ENCODE measurements at regions not wholly inside any gene's neighbourhood (a gene's known extent, or its start where the extent isn't known, plus 50 kb on each side); places are given as distances from the start of the nearest gene placed in this dataset.

DNA sequence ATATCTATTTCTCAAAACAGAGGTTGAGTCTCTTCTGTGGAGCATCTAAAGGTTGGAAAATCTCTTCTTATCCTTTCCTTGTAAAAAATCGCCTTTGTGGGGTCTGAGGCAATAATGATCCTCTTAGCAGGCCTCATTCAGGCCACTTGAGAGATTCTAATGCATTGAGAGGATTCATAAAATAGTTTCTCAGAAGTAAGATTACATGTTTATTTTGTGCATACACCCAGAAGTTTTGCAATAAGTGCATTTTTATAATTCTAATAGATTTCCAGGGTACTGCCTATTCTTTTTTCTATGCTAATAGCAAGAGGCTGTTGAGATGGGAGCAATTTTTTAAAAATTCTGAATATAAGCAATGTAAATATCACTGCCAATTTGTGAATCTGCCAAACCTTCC, 342.2 kb upstream of the KLF12 start:
- Histone ChIP-seq H3K4me3 (ENCODE audit: low read depth, low read length) (no peak overlapping the region), H3K36me3 (ENCODE audit: insufficient read depth, low read length) (no peaks in the 10 kb centered on the region), H3K79me2 (ENCODE audit: control insufficient read depth, insufficient read depth, low read length, unreplicated experiment) (no peaks in the 10 kb centered on the region), H3K27ac (ENCODE audit: low read depth, low read length) (no peak overlapping the region), H2AFZ (ENCODE audit: low read length, unreplicated experiment) (no peak overlapping the region), H3K27me3 (ENCODE audit: insufficient read depth, low read length) (no peaks in the 10 kb centered on the region), H3K4me1 (ENCODE audit: control insufficient read depth, insufficient read depth, low read length, unreplicated experiment) (no peaks in the 10 kb centered on the region)

DNA sequence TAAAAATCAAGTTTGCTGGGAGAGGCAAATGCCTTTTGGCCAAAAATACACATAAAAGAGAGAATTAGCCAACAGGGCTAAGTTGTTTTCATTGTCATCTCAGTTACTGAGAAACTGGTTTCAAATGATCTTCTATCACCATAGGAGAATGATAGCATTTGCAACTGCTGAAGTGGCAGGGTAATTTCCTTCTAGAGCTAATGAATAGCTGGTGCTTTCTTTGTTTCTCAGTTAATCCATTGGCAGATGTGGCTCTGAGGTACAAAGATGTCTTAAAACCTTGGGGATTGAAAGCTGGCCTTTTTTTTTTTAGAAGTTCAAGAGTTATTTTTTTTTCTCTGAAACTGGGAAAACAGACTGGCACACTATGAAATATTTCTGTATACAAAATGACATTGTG, 332.7 kb upstream of the KLF12 start:
- Histone ChIP-seq H3K27me3 (ENCODE audit: insufficient read depth, low read length) (no peaks in the 10 kb centered on the region), H3K27ac (ENCODE audit: low read depth, low read length) (no peak overlapping the region), H2AFZ (ENCODE audit: low read length, unreplicated experiment) (no peak overlapping the region), H3K36me3 (ENCODE audit: insufficient read depth, low read length) (no peaks in the 10 kb centered on the region), H3K4me1 (ENCODE audit: control insufficient read depth, insufficient read depth, low read length, unreplicated experiment) (no peaks in the 10 kb centered on the region), H3K4me3 (ENCODE audit: low read depth, low read length) (no peak overlapping the region), H3K79me2 (ENCODE audit: control insufficient read depth, insufficient read depth, low read length, unreplicated experiment) (no peaks in the 10 kb centered on the region)

DNA sequence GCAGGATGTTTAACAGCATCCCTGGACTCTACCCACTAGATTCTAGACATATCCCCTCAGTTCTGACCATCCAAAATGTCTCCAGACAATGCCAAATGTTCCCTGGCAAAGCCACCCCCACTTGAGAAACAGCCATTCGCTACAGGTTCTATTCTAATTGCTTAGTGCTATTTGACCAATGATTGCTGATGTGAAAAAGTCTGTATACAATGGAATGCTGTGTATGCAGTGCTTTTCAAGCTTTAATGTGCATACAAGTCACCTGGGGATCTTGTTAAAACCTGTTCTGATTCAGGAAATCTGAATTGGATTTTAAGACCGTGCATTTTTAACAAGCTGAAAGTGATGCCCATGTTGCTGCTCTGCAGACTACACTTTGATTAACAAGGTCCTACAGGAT, 331.8 kb upstream of the KLF12 start:
- Histone ChIP-seq H3K4me1 (ENCODE audit: control insufficient read depth, insufficient read depth, low read length, unreplicated experiment) (no peaks in the 10 kb centered on the region), H3K27me3 (ENCODE audit: insufficient read depth, low read length) (no peaks in the 10 kb centered on the region), H3K4me3 (ENCODE audit: low read depth, low read length) (no peak overlapping the region), H3K79me2 (ENCODE audit: control insufficient read depth, insufficient read depth, low read length, unreplicated experiment) (no peaks in the 10 kb centered on the region), H3K36me3 (ENCODE audit: insufficient read depth, low read length) (no peaks in the 10 kb centered on the region), H3K27ac (ENCODE audit: low read depth, low read length) (no peak overlapping the region), H2AFZ (ENCODE audit: low read length, unreplicated experiment) (no peak overlapping the region)

DNA sequence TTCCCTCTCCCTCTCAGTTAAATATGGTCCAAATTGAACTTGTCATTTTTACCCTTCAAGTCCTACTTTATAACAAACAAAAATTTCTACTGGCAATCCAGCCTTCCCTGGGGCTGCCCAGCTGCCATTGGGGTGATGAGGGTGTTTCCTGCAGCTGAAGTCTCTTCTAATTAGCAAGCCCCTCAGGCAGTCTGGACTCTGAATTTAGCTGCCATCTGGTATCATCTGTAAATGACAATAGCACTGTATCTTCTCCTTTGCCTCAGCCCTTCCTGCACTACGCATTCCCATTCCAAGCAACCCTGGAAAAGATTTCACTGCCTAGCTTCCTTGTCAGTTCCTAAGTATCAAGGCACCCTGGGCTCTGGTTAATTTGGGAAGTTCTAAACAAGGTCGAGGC, 331.1 kb upstream of the KLF12 start:
- H3K27me3 ChIP-seq (ENCODE audit: insufficient read depth, low read length): no peaks in the 10 kb centered on the region
- no peaks in the 10 kb centered on the region for H3K79me2 ChIP-seq (ENCODE audit: control insufficient read depth, insufficient read depth, low read length, unreplicated experiment)
- no peak overlapping the region for H2AFZ ChIP-seq (ENCODE audit: low read length, unreplicated experiment)
- no peaks in the 10 kb centered on the region for H3K36me3 ChIP-seq (ENCODE audit: insufficient read depth, low read length)
- no peaks in the 10 kb centered on the region for H3K4me1 ChIP-seq (ENCODE audit: control insufficient read depth, insufficient read depth, low read length, unreplicated experiment)
- no peak overlapping the region for H3K4me3 ChIP-seq (ENCODE audit: low read depth, low read length)
- no peak overlapping the region for H3K27ac ChIP-seq (ENCODE audit: low read depth, low read length)

DNA sequence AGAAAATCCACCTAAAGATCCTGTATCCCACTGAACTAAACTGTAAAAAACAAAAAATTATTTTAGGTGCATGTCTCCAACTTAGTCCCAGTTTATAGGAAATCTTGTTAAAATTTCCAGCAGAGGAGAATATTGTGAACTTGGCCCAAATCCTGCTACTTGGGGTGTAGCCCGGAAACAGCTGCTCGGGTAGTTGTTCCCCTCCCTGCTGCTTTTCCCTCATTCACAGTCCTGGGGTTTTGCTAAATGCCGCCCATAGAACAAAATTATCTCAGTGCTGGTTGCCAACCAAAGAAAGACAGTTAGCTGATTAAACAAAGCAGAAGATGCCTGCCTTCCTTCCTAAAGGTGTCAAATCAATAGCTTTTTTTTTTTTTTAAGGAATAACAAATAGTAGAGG, 330.5 kb upstream of the KLF12 start:
- Histone ChIP-seq H3K4me3 (ENCODE audit: low read depth, low read length) (no peak overlapping the region), H3K4me1 (ENCODE audit: control insufficient read depth, insufficient read depth, low read length, unreplicated experiment) (no peaks in the 10 kb centered on the region), H3K27ac (ENCODE audit: low read depth, low read length) (no peak overlapping the region), H3K79me2 (ENCODE audit: control insufficient read depth, insufficient read depth, low read length, unreplicated experiment) (no peaks in the 10 kb centered on the region), H3K36me3 (ENCODE audit: insufficient read depth, low read length) (no peaks in the 10 kb centered on the region), H3K27me3 (ENCODE audit: insufficient read depth, low read length) (no peaks in the 10 kb centered on the region), H2AFZ (ENCODE audit: low read length, unreplicated experiment) (no peak overlapping the region)

DNA sequence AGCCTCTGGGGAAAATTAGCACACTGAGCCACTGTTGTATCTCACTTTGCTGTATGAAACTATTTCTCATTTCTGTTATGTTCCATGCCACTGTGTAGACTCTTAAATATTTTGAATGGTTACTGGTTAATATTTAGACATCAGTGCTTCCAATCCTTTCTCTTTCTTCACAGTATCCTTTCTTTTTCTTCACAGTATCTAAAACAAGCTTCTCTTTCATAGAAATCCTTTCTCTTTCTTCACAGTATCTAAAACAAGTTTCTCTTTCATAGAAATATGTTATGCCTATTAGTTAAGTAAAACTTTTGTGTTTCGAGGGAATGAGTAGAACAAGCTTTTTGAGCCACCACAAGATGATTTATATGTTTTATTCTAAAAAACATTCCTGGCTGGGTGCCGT, 326.8 kb upstream of the KLF12 start:
- Histone ChIP-seq H3K4me3 (ENCODE audit: low read depth, low read length) (no peak overlapping the region), H3K4me1 (ENCODE audit: control insufficient read depth, insufficient read depth, low read length, unreplicated experiment) (no peaks in the 10 kb centered on the region), H3K27ac (ENCODE audit: low read depth, low read length) (no peak overlapping the region), H2AFZ (ENCODE audit: low read length, unreplicated experiment) (no peak overlapping the region), H3K36me3 (ENCODE audit: insufficient read depth, low read length) (no peaks in the 10 kb centered on the region), H3K27me3 (ENCODE audit: insufficient read depth, low read length) (no peaks in the 10 kb centered on the region), H3K79me2 (ENCODE audit: control insufficient read depth, insufficient read depth, low read length, unreplicated experiment) (no peaks in the 10 kb centered on the region)

DNA sequence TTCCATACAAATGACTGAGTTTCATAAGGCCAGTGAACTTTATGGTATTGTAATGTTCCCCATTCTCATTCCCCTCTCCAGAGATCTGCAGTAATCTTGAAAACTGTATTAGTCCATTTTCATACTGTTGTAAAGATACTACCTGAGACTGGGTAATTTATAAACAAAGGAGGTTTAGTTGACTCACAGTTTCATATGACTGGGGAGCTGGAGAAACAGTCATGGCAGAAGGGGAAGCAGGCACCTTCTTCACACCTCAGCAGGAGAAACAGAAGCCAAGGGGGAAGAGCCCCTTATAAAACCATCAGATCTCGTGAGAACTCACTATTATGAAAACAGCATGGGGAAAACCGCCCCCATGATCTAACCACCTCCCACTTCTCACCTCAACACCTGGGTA, 318.7 kb upstream of the KLF12 start:
- Histone ChIP-seq H3K27me3 (ENCODE audit: insufficient read depth, low read length) (no peaks in the 10 kb centered on the region), H3K79me2 (ENCODE audit: control insufficient read depth, insufficient read depth, low read length, unreplicated experiment) (no peaks in the 10 kb centered on the region), H3K36me3 (ENCODE audit: insufficient read depth, low read length) (no peaks in the 10 kb centered on the region), H3K4me3 (ENCODE audit: low read depth, low read length) (no peak overlapping the region), H3K27ac (ENCODE audit: low read depth, low read length) (no peak overlapping the region), H3K4me1 (ENCODE audit: control insufficient read depth, insufficient read depth, low read length, unreplicated experiment) (peaks cover 20% of the 10 kb centered on the region), H2AFZ (ENCODE audit: low read length, unreplicated experiment) (no peak overlapping the region)

DNA sequence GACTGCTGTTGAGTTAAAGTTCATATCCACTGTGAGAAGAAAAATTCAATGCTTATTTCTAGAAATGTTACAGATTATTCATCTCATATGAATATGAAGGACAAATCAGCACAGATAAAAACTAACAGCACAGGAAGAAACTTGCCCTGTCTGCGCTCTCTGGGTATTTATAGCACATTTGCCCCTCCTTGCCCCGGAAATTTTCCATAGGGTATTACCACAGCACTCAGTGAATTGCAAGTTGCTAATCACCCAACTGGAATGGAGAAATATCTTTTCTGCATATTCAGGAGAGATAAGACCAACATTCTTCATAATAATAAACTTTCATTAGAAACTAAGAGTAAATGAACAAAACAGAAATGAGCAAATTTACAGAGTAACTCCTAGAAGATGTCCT, 318.0 kb upstream of the KLF12 start:
- Histone ChIP-seq H2AFZ (ENCODE audit: low read length, unreplicated experiment) (no peak overlapping the region), H3K79me2 (ENCODE audit: control insufficient read depth, insufficient read depth, low read length, unreplicated experiment) (no peaks in the 10 kb centered on the region), H3K27ac (ENCODE audit: low read depth, low read length) (no peak overlapping the region)

DNA sequence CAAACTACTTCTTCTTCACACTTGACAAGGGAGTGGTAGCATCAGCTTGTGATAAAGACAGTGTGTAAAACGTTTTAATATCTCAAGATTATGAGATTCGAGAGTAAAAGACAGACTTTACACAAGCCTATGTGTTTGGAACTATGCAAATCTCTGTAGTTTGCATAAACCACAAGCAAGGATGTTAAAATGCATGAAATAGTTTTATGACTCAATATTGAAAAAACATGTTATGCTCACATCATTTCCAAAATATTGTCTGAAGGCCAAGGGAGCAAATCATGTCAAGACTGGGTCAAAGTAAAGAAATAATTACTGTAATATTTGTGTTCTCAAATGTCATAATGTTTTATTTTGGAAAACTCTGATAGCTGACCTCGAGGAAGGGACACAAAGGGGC, 316.8 kb upstream of the KLF12 start:
- H3K27ac ChIP-seq (ENCODE audit: low read depth, low read length): no peak overlapping the region
- peaks cover 20% of the 10 kb centered on the region for H3K4me1 ChIP-seq (ENCODE audit: control insufficient read depth, insufficient read depth, low read length, unreplicated experiment)
- no peaks in the 10 kb centered on the region for H3K79me2 ChIP-seq (ENCODE audit: control insufficient read depth, insufficient read depth, low read length, unreplicated experiment)

More for the DNA sequence above, 318.0 kb upstream of the KLF12 start:
- peaks cover 20% of the 10 kb centered on the region for H3K4me1 ChIP-seq (ENCODE audit: control insufficient read depth, insufficient read depth, low read length, unreplicated experiment)
- no peaks in the 10 kb centered on the region for H3K36me3 ChIP-seq (ENCODE audit: insufficient read depth, low read length)
- no peaks in the 10 kb centered on the region for H3K27me3 ChIP-seq (ENCODE audit: insufficient read depth, low read length)
- no peak overlapping the region for H3K4me3 ChIP-seq (ENCODE audit: low read depth, low read length)

DNA sequence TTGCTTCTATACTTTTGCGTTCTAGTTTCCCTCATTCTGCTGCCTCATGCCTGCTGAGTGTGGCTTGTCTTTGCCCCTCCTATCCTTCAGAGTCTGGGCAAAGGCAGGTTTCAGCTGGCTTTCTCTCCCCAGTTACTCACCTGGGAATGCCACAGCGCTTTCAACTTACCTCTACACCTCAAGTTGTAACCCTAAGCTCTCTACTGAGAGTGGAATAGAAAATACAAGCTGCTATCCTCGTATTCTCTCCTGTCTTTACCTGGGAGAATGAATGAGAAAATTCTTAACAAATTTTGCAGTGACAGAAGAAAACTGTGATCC, 316.3 kb upstream of the KLF12 start:
- peaks cover 25% of the 10 kb centered on the region for H3K4me1 ChIP-seq (ENCODE audit: control insufficient read depth, insufficient read depth, low read length, unreplicated experiment)
- no peaks in the 10 kb centered on the region for H3K79me2 ChIP-seq (ENCODE audit: control insufficient read depth, insufficient read depth, low read length, unreplicated experiment)
- no peaks in the 10 kb centered on the region for H3K36me3 ChIP-seq (ENCODE audit: insufficient read depth, low read length)
- no peak overlapping the region for H2AFZ ChIP-seq (ENCODE audit: low read length, unreplicated experiment)
- no peaks in the 10 kb centered on the region for H3K27me3 ChIP-seq (ENCODE audit: insufficient read depth, low read length)
- H3K27ac ChIP-seq (ENCODE audit: low read depth, low read length): no peak overlapping the region
- H3K4me3 ChIP-seq (ENCODE audit: low read depth, low read length): no peak overlapping the region

More for the DNA sequence above, 316.8 kb upstream of the KLF12 start:
- H2AFZ ChIP-seq (ENCODE audit: low read length, unreplicated experiment): no peak overlapping the region
- no peaks in the 10 kb centered on the region for H3K36me3 ChIP-seq (ENCODE audit: insufficient read depth, low read length)
- H3K27me3 ChIP-seq (ENCODE audit: insufficient read depth, low read length): no peaks in the 10 kb centered on the region
- H3K4me3 ChIP-seq (ENCODE audit: low read depth, low read length): no peak overlapping the region

DNA sequence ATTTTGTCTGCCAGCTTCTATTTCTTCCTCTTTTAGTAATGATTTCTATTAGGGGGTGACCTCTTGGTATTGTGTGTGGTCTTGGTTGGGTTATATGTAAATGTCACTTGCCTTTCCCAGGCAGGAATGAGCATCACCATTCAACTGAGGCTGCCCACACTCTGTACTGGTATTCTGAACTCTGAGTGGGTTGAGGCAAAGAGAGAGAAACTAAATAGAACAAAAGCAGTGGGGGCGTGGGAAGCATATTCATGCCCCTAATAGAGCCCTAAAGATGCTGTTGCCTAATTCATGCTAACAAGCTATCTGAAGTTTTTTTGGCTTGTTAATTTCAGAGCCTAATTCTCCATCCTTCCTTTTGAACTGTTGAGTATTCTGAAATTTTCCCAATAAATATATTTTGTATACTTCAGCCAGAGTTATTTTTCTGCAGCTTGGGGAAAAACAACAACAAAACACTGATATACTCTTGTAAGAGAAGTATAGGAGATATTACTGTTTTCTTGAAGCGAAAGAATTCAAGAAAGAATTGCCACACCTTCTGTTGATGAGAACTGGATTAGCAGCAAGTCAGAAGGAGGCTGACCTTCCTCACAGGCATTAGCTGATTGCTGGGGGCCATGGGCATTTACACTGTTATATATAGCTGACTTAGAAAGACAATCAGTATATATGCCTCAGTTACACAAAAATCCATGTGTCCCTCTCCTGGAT, 315.8 kb upstream of the KLF12 start:
- no peak overlapping the region for H3K27ac ChIP-seq (ENCODE audit: low read depth, low read length)
- no peak overlapping the region for H3K4me3 ChIP-seq (ENCODE audit: low read depth, low read length)
- H2AFZ ChIP-seq (ENCODE audit: low read length, unreplicated experiment): no peak overlapping the region
- peaks cover 30% of the 10 kb centered on the region for H3K4me1 ChIP-seq (ENCODE audit: control insufficient read depth, insufficient read depth, low read length, unreplicated experiment)
- H3K79me2 ChIP-seq (ENCODE audit: control insufficient read depth, insufficient read depth, low read length, unreplicated experiment): no peaks in the 10 kb centered on the region
- H3K27me3 ChIP-seq (ENCODE audit: insufficient read depth, low read length): no peaks in the 10 kb centered on the region
- no peaks in the 10 kb centered on the region for H3K36me3 ChIP-seq (ENCODE audit: insufficient read depth, low read length)

Data from ACC112 (cell line).